GM12864 (cell line): ENCODE measurements at regions not wholly inside any gene's neighbourhood (a gene's known extent, or its start where the extent isn't known, plus 50 kb on each side); places are given as distances from the start of the nearest gene placed in this dataset.
A peak's percentile ranks its signal among the peaks of the same experiment; 100 is the strongest.

ENCODE experiments used
- DNase-seq: peaks from one replicate; pipeline ENCODE4 v3.0.0-alpha.2; 2011; ENCODE audit warnings: low read depth
- H3K4me3 ChIP-seq: 2 replicates; pipeline ENCODE4 v1.5.1; 2011; ENCODE audit warnings: mild to moderate bottlenecking, low read depth, low read length, control low read depth
- TF ChIP-seq, protein P1 (sequence below): IDR thresholded peaks from 2 replicates; pipeline ENCODE4 v1.5.1; 2011; ENCODE audit warnings: low read depth, mild to moderate bottlenecking, moderate library complexity, low read length, control low read depth, inconsistent platforms; ENCODE audit errors: missing control alignments

DNA sequence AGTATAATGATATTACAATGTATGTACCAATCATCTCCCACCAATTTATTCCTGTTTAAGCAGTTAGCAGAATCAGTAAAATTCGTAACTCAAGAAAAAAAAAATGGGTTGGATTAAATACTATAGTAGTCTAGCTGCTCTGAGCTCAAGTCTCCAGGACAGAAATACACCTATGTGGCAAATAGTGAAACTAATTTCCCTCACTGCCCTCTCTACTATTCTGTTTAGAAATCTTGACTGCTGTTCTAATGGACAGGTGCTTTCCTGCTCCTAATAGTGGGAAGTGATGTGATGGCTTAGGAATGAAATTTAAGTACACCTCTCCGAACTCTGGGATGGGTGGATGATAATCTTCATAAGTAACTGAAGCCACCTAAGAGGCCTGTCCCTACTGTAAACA is 175.7 kb downstream of the KCNJ2 start:
- no peak overlapping the region for H3K4me3 ChIP-seq
- DNase-seq: no peak

DNA sequence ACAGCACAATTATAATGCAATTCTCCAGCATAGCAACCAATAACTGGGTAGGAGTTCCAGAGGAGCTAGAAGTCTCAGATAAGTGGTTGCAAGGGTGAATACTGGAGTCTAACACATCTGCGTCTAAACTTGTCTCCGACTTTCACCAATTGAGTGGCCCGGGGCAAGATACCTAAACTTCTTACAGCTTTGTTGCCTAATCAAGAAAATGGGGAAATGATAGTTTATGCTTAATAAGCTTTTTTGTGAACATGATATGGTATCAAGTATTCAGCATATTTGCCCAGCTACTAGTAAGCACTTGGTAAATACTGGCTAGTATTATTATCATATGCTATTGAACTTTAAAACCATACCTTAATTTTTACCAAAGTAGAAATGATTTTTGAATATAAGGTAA is 183.5 kb downstream of the KCNJ2 start:
- DNase-seq: no peak
- H3K4me3 ChIP-seq: no peak overlapping the region
- TF ChIP-seq, protein P1, sequence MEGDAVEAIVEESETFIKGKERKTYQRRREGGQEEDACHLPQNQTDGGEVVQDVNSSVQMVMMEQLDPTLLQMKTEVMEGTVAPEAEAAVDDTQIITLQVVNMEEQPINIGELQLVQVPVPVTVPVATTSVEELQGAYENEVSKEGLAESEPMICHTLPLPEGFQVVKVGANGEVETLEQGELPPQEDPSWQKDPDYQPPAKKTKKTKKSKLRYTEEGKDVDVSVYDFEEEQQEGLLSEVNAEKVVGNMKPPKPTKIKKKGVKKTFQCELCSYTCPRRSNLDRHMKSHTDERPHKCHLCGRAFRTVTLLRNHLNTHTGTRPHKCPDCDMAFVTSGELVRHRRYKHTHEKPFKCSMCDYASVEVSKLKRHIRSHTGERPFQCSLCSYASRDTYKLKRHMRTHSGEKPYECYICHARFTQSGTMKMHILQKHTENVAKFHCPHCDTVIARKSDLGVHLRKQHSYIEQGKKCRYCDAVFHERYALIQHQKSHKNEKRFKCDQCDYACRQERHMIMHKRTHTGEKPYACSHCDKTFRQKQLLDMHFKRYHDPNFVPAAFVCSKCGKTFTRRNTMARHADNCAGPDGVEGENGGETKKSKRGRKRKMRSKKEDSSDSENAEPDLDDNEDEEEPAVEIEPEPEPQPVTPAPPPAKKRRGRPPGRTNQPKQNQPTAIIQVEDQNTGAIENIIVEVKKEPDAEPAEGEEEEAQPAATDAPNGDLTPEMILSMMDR: no peak

More for the DNA sequence above, 175.7 kb downstream of the KCNJ2 start:
- TF ChIP-seq, protein P1: no peak

DNA sequence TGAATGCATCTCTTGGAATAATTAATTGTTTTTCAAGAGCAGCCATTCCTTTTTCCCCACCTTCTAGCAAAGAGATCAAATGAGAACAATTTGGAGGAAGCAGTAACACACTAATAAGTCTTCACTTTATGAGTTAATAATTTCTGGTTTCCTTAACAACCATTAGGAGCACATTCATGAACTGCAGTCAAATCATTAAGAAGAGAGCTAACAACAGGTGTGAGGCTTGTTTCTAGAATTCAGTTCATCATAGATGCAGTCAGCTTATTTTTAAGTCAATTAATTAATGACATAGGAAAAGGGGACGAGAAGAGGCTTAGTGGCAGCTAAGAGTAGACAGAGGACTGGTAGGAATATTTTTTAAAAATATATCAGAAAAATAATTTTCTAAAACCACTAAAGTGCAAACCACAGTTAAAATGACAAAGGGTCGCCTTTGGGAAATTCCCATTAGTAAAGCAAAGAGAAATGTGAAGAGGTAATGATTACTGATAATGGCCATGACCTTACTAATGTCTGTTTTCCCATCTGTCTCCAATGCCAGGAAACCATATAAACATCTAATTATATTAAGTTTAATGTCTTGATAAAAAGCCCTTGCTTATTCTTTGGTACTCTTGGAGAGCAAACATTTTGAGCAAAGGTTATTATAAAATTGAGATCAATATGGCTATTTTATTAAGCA is 184.2 kb downstream of the KCNJ2 start:
- TF ChIP-seq, protein P1: no peak
- H3K4me3 ChIP-seq: no peak overlapping the region
- DNase-seq: no peak

DNA sequence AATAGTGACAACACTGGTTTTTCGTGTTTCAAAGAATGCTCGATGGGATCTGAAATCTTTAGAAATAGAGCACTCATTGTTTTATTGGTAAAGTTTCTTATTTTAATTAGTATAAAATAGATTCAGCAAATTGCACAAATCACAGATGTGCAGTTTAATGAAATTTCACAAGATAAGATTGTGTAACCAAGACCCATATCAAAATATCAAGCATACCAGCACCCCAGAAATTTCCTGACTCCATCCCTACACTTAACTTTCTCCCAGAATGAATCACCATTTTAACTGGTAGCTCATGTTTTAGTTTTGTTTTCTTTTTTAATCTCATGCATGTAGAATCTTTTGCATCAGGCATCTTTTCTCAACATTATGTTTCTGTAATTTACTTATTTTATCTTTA is 185.9 kb downstream of the KCNJ2 start:
- TF ChIP-seq, protein P1: no peak
- H3K4me3 ChIP-seq: no peak overlapping the region
- DNase-seq: no peak

DNA sequence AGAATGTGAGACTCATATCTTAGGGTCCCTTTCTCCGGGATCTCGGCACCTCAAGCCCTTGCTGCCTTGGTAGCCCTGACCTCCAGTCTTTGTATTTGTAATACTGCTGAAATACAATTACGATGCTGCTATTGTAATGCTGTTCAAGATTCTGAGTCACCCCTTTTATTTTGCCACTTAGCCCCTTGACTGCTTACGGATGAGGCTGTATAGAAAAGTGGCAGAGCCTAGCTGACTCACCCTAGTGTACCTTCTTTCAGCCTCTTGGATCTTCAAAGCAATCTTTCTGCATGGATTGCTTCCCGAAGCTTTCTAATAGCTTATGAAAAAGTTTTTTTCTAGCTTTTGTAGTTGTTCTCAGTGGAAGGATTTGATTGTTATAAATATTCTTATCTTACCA is 187.9 kb downstream of the KCNJ2 start:
- H3K4me3 ChIP-seq: no peak overlapping the region
- no peak for DNase-seq
- TF ChIP-seq, protein P1: no peak

DNA sequence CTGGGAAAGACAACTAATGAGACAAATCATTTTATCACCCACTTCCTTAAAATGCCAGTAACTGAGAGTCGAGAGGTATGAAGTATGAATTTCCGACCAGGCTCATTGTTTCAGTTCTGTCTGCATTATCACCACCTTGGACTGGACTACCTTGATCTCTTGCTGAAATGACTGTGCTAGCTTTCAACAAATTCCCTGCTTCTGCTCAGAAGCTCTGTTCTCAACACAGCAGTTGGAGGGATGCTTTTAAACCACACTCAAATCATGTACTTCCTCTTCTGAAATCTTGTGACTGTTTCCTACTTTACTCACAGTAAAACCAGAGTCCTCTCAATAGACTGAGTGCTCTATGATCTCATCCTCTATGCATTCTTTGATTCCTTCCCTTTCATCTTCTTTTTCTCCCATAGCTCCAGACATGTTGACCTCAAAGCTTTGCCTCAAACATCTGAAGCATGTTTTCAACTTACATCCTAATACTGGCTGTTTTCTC is 195.8 kb downstream of the KCNJ2 start:
- no peak overlapping the region for H3K4me3 ChIP-seq
- DNase-seq: peak; percentile 31
- TF ChIP-seq, protein P1: no peak

DNA sequence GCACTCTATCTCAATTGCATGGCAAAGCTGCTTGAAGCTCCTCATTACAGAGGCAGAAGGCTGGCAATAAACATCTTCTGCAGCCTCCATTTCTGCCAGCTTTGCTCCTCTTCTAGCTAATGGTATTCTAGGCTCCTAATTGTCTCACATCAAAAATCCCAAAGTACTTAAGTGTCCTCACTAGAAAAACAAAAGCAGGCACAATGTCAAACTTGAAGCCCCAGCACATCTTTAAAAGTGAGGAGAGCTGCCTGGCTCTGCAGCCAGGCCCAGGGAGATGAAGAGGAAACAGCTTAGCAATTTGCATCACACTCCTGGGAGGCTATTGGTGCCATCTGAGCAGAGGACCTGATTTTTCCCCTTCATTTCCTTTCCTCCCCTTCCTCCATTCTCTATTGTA is 197.1 kb downstream of the KCNJ2 start:
- no peak for DNase-seq
- TF ChIP-seq, protein P1: no peak
- H3K4me3 ChIP-seq: no peak overlapping the region
